GM19328 (cell line): ENCODE measurements at regions not wholly inside any gene's neighbourhood (a gene's known extent, or its start where the extent isn't known, plus 50 kb on each side); places are given as distances from the start of the nearest gene placed in this dataset.
A peak's percentile ranks its signal among the peaks of the same experiment; 100 is the strongest.

ENCODE experiments used
- ATAC-seq: cut with Tn5 transposase; IDR thresholded peaks from one replicate; pipeline ENCODE4 v1.9.1; 2021; ENCODE audit warnings: mild to moderate bottlenecking, moderate library complexity; ENCODE audit not compliant: unreplicated experiment

GRCh38 chr4:46684041-46684440 is 225.0 kb downstream of the COX7B2 start:
- no peak for ATAC-seq

DNA sequence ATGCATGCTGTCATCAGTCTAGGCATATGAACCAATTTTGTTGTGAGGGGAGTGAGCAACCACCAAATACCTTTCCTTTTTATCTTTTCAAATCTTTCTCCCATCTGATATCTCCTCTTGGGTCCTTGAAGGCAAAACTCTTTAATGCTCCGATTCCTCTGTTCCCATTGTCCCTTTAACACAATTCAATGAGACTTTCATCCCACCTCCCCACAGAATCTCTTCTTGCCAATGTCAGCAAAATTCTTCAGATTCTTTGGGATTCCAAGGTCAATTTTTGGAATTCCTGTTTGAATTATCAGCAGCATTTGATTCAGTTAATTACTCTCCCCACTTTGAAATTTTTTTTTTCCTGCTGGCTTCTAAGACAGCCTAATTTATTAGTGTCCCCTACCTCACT is 232.7 kb downstream of the COX7B2 start:
- ATAC-seq: no peak

GRCh38 chr4:46674326-46674725 is 234.7 kb downstream of the COX7B2 start:
- ATAC-seq: no peak

GRCh38 chr4:46667790-46668189 is 241.3 kb downstream of the COX7B2 start:
- ATAC-seq: no peak

DNA sequence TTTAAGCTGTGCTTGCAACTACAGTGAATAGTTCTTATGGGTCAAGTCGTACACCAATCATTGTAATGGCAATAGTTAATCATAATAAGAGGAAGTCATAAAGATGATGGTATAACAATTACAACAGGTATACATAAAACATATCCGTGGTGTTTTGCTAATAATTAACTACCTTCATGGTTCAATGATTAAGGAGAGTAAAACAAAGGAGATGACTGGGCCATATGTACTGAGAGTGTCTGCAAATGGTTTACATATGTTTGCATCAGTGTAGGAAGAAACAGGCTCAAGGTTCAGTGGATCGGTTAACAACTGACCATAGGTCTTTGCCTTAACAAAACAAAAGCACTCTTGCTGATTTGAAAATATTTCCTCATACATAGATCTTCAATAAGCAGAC is 253.0 kb downstream of the COX7B2 start:
- no peak for ATAC-seq

DNA sequence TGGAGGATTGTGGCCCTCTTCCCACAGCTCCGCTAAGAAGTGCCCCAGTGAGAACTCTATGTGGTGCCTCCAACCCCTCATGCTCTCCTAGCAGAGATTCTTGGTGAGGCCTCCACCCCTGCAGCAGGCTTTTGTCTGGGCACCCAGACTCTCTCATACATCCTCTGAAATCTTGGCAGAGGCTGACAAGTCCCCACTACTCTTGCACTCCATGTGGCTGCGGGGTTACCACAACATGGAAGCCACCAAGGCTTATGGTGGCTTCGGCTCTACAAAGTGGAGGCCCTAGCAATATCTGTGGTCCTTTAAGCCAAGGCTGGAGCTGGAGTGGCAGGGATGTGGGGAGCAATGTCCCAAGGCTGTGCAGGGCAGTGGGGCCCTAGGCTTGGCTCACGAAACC is 255.2 kb downstream of the COX7B2 start:
- no peak for ATAC-seq

GRCh38 chr4:46649390-46649789 is 259.5 kb upstream of the GABRA2 start:
- ATAC-seq: no peak

DNA sequence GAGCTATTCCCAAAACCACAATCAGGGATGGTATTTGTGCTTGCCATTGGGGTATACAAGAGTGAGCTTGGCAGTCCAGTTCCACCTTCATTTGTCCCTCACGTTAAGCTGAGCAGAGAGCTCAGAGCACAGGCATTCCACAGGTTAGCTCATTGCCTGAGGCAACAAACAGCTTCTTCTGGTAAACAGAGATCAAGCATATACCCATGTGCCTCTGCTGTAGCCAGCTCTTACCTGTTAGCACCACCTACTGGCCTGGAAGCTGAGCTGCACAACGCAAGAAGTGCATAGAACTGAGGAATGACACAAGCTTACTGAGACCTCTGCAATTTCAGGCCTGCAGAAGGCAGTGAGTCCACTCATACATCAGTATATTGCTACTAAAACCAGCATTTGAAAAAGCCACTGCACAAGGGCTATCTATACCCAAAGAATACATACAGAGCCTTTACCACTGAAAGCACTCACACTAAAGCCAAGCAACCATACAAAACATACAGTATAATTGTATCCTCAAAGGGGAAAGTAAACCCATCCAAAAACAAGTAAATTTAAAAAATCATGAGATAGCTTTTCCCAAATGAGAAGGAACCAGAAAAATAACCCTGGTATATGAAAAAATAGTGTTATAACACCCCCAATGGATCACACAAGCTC is 258.3 kb upstream of the GABRA2 start:
- ATAC-seq: peak; percentile 94

DNA sequence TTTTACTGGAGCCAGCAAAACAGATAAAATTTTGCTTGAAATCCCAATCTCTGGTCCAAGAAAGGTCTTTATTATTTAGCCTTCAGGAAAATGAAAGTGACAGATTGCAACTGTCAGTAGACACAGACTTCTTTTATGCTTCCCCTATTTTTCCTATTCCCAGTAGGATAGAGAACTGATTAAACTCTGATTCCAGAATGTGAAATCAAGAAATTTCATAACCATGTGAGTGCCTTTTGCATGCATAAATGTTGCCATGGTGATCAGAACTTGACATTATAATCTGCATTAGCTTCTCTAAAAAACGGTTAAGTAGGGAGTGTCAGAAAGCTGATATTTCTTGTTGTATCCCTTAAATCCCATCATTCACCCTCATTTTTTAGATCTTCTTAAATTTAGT is 255.2 kb upstream of the GABRA2 start:
- ATAC-seq: no peak
